Endothelial cell of umbilical vein (primary cell): ENCODE measurements at regions not wholly inside any gene's neighbourhood (a gene's known extent, or its start where the extent isn't known, plus 50 kb on each side); places are given as distances from the start of the nearest gene placed in this dataset.

Source experiments
- BruUV-seq: library from RNA; stranded (reverse); fragments of 400-500 nt; replicated peaks from 2 replicates; lab custom pipeline; 2021; lab: Mats Ljungman, UMichigan
- CTCF ChIA-PET: fragments of 300-600, 350-600 bp; sonication (Branson Sonifier 250); formaldehyde crosslinking; loops from one replicate; lab custom pipeline; 2021; ENCODE audit warnings: antibody characterized with exemption, inconsistent platforms; lab: Charles Lee
- POLR2A ChIA-PET: fragments of 300-600, 350-600 bp; sonication (Branson Sonifier 250); formaldehyde crosslinking; loops from one replicate; lab custom pipeline; 2021; ENCODE audit warnings: antibody characterized with exemption, inconsistent platforms; lab: Charles Lee
- DNase-seq: peaks from one replicate; pipeline ENCODE4 v3.0.0-alpha.2; 2011; ENCODE audit warnings: low read depth, low spot score
- FAIRE-seq: peaks from 2 replicates; lab custom pipeline; 2011; peaks lifted over from hg19 to GRCh38; lab: Jason Lieb, UNC
- H2AFZ ChIP-seq: 2 replicates; pipeline ENCODE4 v1.6.0; 2012; ENCODE audit warnings: low read depth, low read length, control low read depth, inconsistent platforms
- H3K27ac ChIP-seq: 2 replicates; pipeline ENCODE4 v1.5.1; 2011; ENCODE audit warnings: low read depth, mild to moderate bottlenecking, control low read depth, low read length, moderate library complexity; ENCODE audit not compliant: insufficient read depth
- H3K27me3 ChIP-seq, 2 experiments: 2 replicates each; pipeline versions ENCODE4 v1.6.0 to v1.6.1; 2011; ENCODE audit warnings: low read length in 2 of 2, mixed read lengths in 1 of 2; ENCODE audit not compliant: control insufficient read depth in 2 of 2, insufficient read depth in 2 of 2
- H3K36me3 ChIP-seq, 2 experiments: 2 replicates in 1 of 2; 3 replicates in 1 of 2; pipeline ENCODE4 v1.5.1; 2011; ENCODE audit warnings: low read length in 2 of 2, mild to moderate bottlenecking in 1 of 2, moderate library complexity in 1 of 2; ENCODE audit not compliant: control insufficient read depth in 2 of 2, insufficient read depth in 2 of 2; ENCODE audit errors: extremely low read depth in 1 of 2
- H3K4me1 ChIP-seq: 3 replicates; pipeline ENCODE4 v1.5.1; 2011; ENCODE audit warnings: mild to moderate bottlenecking, low read length; ENCODE audit not compliant: control insufficient read depth, insufficient read depth; ENCODE audit errors: extremely low read depth
- H3K4me2 ChIP-seq: 2 replicates; pipeline ENCODE4 v1.6.1; 2011; ENCODE audit warnings: low read length, control low read depth, mixed read lengths; ENCODE audit not compliant: insufficient read depth
- H3K4me3 ChIP-seq, 3 experiments: fragments of 200-600 bp in 1 of 3; sonication (generic), shearing (Covaris generic) in 1 of 3; replicated peaks in 1 of 3; 2 replicates each; pipeline ENCODE4 v1.5.1; 2011 to 2016; ENCODE audit warnings: control low read depth in 3 of 3, low read length in 3 of 3, mild to moderate bottlenecking in 2 of 3, inconsistent platforms in 1 of 3, low read depth in 1 of 3, moderate library complexity in 1 of 3; ENCODE audit not compliant: insufficient read depth in 1 of 3
- H3K79me2 ChIP-seq: 2 replicates; pipeline ENCODE4 v1.6.0; 2012; ENCODE audit warnings: low read length, inconsistent platforms; ENCODE audit not compliant: control insufficient read depth, insufficient read depth
- H3K9ac ChIP-seq: replicated peaks from 2 replicates; pipeline ENCODE3; 2011; ENCODE audit warnings: low read length, control low read depth; ENCODE audit not compliant: insufficient read depth; ENCODE audit errors: extremely low read depth
- H3K9me1 ChIP-seq: replicated peaks from 3 replicates; pipeline ENCODE4 v1.6.0; 2011; ENCODE audit warnings: mild to moderate bottlenecking, low read length; ENCODE audit not compliant: control insufficient read depth, insufficient read depth; ENCODE audit errors: extremely low read depth
- H3K9me3 ChIP-seq: replicated peaks from 2 replicates; pipeline ENCODE4 v1.5.1; 2012; ENCODE audit warnings: low read length, inconsistent platforms; ENCODE audit not compliant: control insufficient read depth, insufficient read depth
- H4K20me1 ChIP-seq: replicated peaks from 2 replicates; pipeline ENCODE3; 2011; ENCODE audit warnings: mild to moderate bottlenecking, low read length; ENCODE audit not compliant: control insufficient read depth, insufficient read depth; ENCODE audit errors: extremely low read depth
- EZH2 ChIP-seq: IDR thresholded peaks from 2 replicates; pipeline ENCODE4 v1.6.1; 2012; ENCODE audit warnings: borderline replicate concordance, low read depth, mild to moderate bottlenecking, moderate library complexity, low read length, inconsistent platforms; ENCODE audit not compliant: severe bottlenecking
- FOS ChIP-seq: IDR thresholded peaks from 2 replicates; pipeline ENCODE4 v1.6.1; 2011; ENCODE audit warnings: mild to moderate bottlenecking, low read length, moderate library complexity, borderline replicate concordance; ENCODE audit not compliant: insufficient read depth
- GATA2 ChIP-seq: IDR thresholded peaks from 2 replicates; pipeline ENCODE4 v1.7.0; 2011; ENCODE audit warnings: low read depth, mild to moderate bottlenecking, moderate library complexity, mixed read lengths, low read length; ENCODE audit not compliant: insufficient read length, insufficient read depth
- JUN ChIP-seq: IDR thresholded peaks from 2 replicates; pipeline ENCODE4 v1.6.1; 2011; ENCODE audit warnings: borderline replicate concordance, low read depth; ENCODE audit not compliant: insufficient read length, insufficient read depth
- MYC ChIP-seq: IDR thresholded peaks from one replicate; pipeline ENCODE4 v1.6.1; 2011; ENCODE audit warnings: mild to moderate bottlenecking, low read depth, low read length
- POLR2A ChIP-seq: IDR thresholded peaks from 2 replicates; pipeline ENCODE4 v1.6.1; 2012; ENCODE audit warnings: low read depth, mild to moderate bottlenecking, control low read depth, low read length
- POLR2AphosphoS5 ChIP-seq: IDR thresholded peaks from 2 replicates; pipeline ENCODE4 v1.6.1; 2012; ENCODE audit warnings: low read depth, mild to moderate bottlenecking, control low read depth, low read length, moderate library complexity; ENCODE audit not compliant: insufficient read depth
- dilution Hi-C: fragments of 300-500 bp; cut with MboI; formaldehyde crosslinking; loops from one replicate; pipeline ENCODE4 v1.15.0; 2019; ENCODE audit warnings: low sequenced_read_pairs; ENCODE audit not compliant: extremely low pct_ligation_motif_present
- intact Hi-C: fragments of 100-400 bp; cut with micrococcal nuclease; formaldehyde crosslinking; loops from one replicate; pipeline ENCODE4 v1.10.0; 2022
- TF ChIP-seq, protein P1 (sequence below), 2 donors: IDR thresholded peaks; 1 replicate in 1 of 2; 2 replicates in 1 of 2; pipeline ENCODE4 v1.5.1; 2011; ENCODE audit warnings: low read length in 2 of 2, mild to moderate bottlenecking in 2 of 2, moderate library complexity in 2 of 2, control low read depth in 1 of 2, inconsistent platforms in 1 of 2, low read depth in 1 of 2; ENCODE audit not compliant: insufficient read depth in 1 of 2; ENCODE audit errors: extremely low read depth in 1 of 2
- TF ChIP-seq, protein P2 (sequence below): IDR thresholded peaks from 2 replicates; pipeline ENCODE4 v1.6.1; 2011; ENCODE audit not compliant: insufficient read depth, insufficient read length

DNA sequence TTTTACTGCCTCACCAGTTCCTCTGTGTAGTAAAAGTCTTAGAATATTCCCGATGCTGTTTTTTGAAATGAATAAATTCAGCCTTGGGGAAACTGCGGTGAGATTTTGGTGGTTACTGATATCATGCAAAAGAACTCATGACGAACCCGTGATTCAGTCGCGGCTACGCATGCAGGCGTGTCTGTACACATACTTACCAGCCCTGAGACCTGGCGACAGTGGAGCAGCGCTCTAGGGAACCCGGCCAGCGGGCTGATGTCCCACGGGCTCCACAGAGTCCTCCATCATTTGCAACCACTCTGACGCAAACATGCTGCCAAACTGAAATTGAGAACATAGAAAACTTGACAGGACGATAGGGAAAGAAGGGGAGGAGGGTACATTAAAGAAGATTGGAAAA is 315.6 kb upstream of the DAB2 start:
- Histone ChIP-seq H3K27me3 (no peaks in the 10 kb centered on the region), H3K36me3 (no peaks in the 10 kb centered on the region), H3K4me2 (no peak overlapping the region), H3K9me3 (no peaks in the 10 kb centered on the region), H3K79me2 (no peaks in the 10 kb centered on the region), H4K20me1 (no peaks in the 10 kb centered on the region), H3K9me1 (no peaks in the 10 kb centered on the region), H3K27ac (no peak overlapping the region), H3K4me3 (no peak overlapping the region), H2AFZ (no peak overlapping the region), H3K9ac (no peak overlapping the region), H3K4me1 (no peaks in the 10 kb centered on the region)
- no peak for DNase-seq
- ChIA-PET POLR2A (no interaction called here), CTCF (no interaction called here)
- intact Hi-C loops = no loop called here
- no TSS peak for BruUV-seq
- TF ChIP-seq FOS (no peak), POLR2A (no peak), POLR2AphosphoS5 (no peak), EZH2 (no peak), GATA2 (no peak), JUN (no peak), MYC (no peak)
- TF ChIP-seq, protein P1, sequence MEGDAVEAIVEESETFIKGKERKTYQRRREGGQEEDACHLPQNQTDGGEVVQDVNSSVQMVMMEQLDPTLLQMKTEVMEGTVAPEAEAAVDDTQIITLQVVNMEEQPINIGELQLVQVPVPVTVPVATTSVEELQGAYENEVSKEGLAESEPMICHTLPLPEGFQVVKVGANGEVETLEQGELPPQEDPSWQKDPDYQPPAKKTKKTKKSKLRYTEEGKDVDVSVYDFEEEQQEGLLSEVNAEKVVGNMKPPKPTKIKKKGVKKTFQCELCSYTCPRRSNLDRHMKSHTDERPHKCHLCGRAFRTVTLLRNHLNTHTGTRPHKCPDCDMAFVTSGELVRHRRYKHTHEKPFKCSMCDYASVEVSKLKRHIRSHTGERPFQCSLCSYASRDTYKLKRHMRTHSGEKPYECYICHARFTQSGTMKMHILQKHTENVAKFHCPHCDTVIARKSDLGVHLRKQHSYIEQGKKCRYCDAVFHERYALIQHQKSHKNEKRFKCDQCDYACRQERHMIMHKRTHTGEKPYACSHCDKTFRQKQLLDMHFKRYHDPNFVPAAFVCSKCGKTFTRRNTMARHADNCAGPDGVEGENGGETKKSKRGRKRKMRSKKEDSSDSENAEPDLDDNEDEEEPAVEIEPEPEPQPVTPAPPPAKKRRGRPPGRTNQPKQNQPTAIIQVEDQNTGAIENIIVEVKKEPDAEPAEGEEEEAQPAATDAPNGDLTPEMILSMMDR (IDR thresholded peaks at IDR 0.05; ENCODE audit: extremely low read depth in 1 of 2, insufficient read depth in 1 of 2, low read depth in 1 of 2, low read length in 2 of 2) = no peak
- TF ChIP-seq, protein P2, sequence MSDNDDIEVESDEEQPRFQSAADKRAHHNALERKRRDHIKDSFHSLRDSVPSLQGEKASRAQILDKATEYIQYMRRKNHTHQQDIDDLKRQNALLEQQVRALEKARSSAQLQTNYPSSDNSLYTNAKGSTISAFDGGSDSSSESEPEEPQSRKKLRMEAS = no peak
- FAIRE-seq = no peak
- dilution Hi-C loops = no loop called here
